Keratinocyte (primary cell): ENCODE measurements at regions not wholly inside any gene's neighbourhood (a gene's known extent, or its start where the extent isn't known, plus 50 kb on each side); places are given as distances from the start of the nearest gene placed in this dataset.

Experiments
- EZH2 ChIP-seq: IDR thresholded peaks from one replicate; pipeline ENCODE4 v1.6.1; 2012; ENCODE audit warnings: inconsistent platforms, mild to moderate bottlenecking, low read length, moderate library complexity
- TF ChIP-seq, protein P1 (sequence below), 3 experiments: IDR thresholded peaks in 1 of 3; conservative IDR thresholded peaks in 1 of 3; optimal IDR thresholded peaks in 1 of 3; 2 replicates in 2 of 3; 3 replicates in 1 of 3; pipeline versions ENCODE3 to v1.5.1; 2011; ENCODE audit warnings: low read length in 3 of 3, mild to moderate bottlenecking in 3 of 3, moderate library complexity in 2 of 3, control low read depth in 1 of 3, inconsistent platforms in 1 of 3; ENCODE audit not compliant: insufficient read depth in 2 of 3; ENCODE audit errors: extremely low read depth in 1 of 3

- TF ChIP-seq EZH2, result no peak
- TF ChIP-seq, protein P1, sequence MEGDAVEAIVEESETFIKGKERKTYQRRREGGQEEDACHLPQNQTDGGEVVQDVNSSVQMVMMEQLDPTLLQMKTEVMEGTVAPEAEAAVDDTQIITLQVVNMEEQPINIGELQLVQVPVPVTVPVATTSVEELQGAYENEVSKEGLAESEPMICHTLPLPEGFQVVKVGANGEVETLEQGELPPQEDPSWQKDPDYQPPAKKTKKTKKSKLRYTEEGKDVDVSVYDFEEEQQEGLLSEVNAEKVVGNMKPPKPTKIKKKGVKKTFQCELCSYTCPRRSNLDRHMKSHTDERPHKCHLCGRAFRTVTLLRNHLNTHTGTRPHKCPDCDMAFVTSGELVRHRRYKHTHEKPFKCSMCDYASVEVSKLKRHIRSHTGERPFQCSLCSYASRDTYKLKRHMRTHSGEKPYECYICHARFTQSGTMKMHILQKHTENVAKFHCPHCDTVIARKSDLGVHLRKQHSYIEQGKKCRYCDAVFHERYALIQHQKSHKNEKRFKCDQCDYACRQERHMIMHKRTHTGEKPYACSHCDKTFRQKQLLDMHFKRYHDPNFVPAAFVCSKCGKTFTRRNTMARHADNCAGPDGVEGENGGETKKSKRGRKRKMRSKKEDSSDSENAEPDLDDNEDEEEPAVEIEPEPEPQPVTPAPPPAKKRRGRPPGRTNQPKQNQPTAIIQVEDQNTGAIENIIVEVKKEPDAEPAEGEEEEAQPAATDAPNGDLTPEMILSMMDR (optimal IDR thresholded peaks at IDR 0.05 in 1 of 3, IDR thresholded peaks at IDR 0.05 in 1 of 3, conservative IDR thresholded peaks at IDR 0.05 in 1 of 3; ENCODE audit: extremely low read depth in 1 of 3, insufficient read depth in 2 of 3, low read length in 3 of 3), result no peak
Observed at GRCh38 chr20:20972490-20972889, 133.7 kb downstream of the LINC00237 start.
